ENCODE measurements at regions not wholly inside any gene's neighbourhood (a gene's known extent, or its start where the extent isn't known, plus 50 kb on each side); places are given as distances from the start of the nearest gene placed in this dataset.

DNA sequence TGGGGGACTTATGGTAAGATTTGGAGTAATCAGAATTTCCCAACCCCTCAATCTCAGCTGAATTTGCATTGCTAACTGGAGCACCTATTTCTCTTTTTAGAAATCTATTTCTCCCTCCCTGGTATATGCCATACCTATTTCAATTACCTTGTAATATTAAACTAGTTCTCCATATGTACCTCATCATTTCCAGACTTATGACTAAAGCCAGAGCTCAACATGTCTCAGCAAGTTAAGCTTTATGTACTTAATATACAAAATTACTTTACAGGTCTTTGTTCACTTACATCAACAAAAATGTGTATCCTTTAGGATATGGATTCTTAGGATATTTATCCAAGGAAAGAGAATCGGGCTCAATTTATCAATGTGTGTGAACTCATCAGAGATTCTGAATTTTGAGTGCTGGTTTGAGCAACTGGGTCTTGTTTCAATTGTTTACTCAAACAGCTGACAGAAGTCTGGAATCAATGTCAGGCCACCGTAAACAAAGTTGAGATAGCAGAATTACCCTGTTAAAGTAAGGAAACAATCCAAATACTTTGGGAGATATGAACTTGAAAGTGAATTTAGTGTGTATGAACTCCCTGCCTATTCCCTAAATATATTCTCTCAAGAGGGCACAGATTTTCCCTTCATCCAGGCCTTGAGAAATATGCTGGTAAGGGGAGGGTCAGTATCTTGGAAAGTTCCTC lies 199.6 kb downstream of the VEGFC start:
- H3K9me3 ChIP-seq (ENCODE audit: insufficient read depth, low read depth, low read length), result no peaks in the 10 kb centered on the region

DNA sequence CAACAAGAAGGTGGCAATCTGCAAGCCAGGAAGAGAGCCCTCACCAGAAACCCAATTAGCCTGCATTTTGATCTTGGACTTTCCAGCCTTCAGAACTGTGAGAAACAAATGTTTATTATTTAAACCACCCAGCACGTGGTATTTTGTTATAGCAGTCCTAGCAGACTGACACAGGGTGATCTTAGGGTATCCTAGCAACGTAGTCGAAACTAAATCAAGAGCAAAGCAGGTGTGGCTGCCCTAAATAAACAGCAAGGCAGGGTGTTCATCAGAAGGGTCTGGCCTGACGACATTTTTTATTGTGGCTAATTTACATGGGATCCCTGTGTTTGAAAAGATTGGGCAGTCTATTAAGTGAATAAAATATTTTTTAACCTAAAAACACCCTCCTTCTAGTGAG lies 198.8 kb downstream of the VEGFC start:
- no peak overlapping the region for H3K9ac ChIP-seq (ENCODE audit: low read length)
- no peak for DNase-seq

More for the DNA sequence above, 199.6 kb downstream of the VEGFC start:
- H3K4me2 ChIP-seq (ENCODE audit: low read length), result no peak overlapping the region
- H2AFZ ChIP-seq (ENCODE audit: insufficient read depth, low read length, poor library complexity), result no peak overlapping the region
- H3K9ac ChIP-seq (ENCODE audit: low read length), result no peak overlapping the region
- H3K27ac ChIP-seq (ENCODE audit: low read depth, low read length), result no peak overlapping the region
- H2BK5ac ChIP-seq (ENCODE audit: low read depth, low read length, poor library complexity), result no peak overlapping the region
- no peaks in the 10 kb centered on the region for H3K79me1 ChIP-seq (ENCODE audit: low read length)
- no peak overlapping the region for H3K18ac ChIP-seq (ENCODE audit: low read length)
- no peak overlapping the region for H3K23ac ChIP-seq (ENCODE audit: low read length)
- no peaks in the 10 kb centered on the region for H3K36me3 ChIP-seq (ENCODE audit: control insufficient read depth in 1 of 2, insufficient read depth in 2 of 2, low read length in 2 of 2)
- no peak overlapping the region for H2AK5ac ChIP-seq (ENCODE audit: low read length)
- H4K8ac ChIP-seq (ENCODE audit: low read depth, low read length), result no peak overlapping the region
- no peaks in the 10 kb centered on the region for H3K79me2 ChIP-seq (ENCODE audit: control insufficient read depth, insufficient read depth, low read length, poor library complexity)
- no peak overlapping the region for H4K12ac ChIP-seq (ENCODE audit: low read depth, low read length)
- WGBS (ENCODE audit: extremely low coverage, insufficient coverage, insufficient read length), result no CpG with 5 or more reads among the region's 2 CpGs
- DNase-seq, result no peak
- H2BK120ac ChIP-seq (ENCODE audit: insufficient read depth, low read length, poor library complexity), result no peak overlapping the region
- no peak overlapping the region for H3K4me3 ChIP-seq (ENCODE audit: low read depth, low read length)
- no peak overlapping the region for H4K91ac ChIP-seq (ENCODE audit: low read depth, low read length)
- H2BK12ac ChIP-seq (ENCODE audit: low read length), result no peak overlapping the region
- H3K27me3 ChIP-seq (ENCODE audit: insufficient read depth, low read length), result no peaks in the 10 kb centered on the region
- no peak overlapping the region for H3K14ac ChIP-seq (ENCODE audit: low read length)
- H3K4me1 ChIP-seq (ENCODE audit: control insufficient read depth in 1 of 2, insufficient read depth in 2 of 2, low read length in 2 of 2), result no peaks in the 10 kb centered on the region
- H3K4ac ChIP-seq (ENCODE audit: low read depth, low read length), result no peak overlapping the region

DNA sequence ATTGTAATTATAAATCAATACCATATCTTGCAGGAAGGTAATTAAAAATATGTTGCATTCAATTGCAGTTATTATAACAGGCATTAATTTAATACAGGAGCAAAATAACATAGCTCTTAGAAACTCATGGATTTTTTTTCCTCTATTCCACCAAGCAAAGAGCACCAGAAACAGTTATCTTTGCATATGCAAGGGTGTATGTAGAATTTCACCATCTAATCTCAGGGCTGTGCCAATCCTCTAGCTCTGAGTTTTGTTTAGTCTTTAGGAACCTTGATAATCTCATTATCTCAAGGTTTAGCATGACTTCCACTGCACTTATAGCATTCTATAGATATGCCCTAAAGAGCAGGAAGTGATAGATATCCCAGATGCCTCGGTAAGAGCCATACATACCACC lies 197.5 kb downstream of the VEGFC start:
- H3K36me3 ChIP-seq (ENCODE audit: control insufficient read depth in 1 of 2, insufficient read depth in 2 of 2, low read length in 2 of 2), result no peaks in the 10 kb centered on the region
- H2AFZ ChIP-seq (ENCODE audit: insufficient read depth, low read length, poor library complexity), result no peak overlapping the region
- no peak overlapping the region for H2BK5ac ChIP-seq (ENCODE audit: low read depth, low read length, poor library complexity)
- DNase-seq, result no peak
- no peak overlapping the region for H4K8ac ChIP-seq (ENCODE audit: low read depth, low read length)
- no peaks in the 10 kb centered on the region for H3K9me3 ChIP-seq (ENCODE audit: insufficient read depth, low read depth, low read length)
- no peak overlapping the region for H2AK5ac ChIP-seq (ENCODE audit: low read length)
- no peak overlapping the region for H3K27ac ChIP-seq (ENCODE audit: low read depth, low read length)
- H2BK12ac ChIP-seq (ENCODE audit: low read length), result no peak overlapping the region
- no peaks in the 10 kb centered on the region for H3K79me1 ChIP-seq (ENCODE audit: low read length)
- no peaks in the 10 kb centered on the region for H3K4me1 ChIP-seq (ENCODE audit: control insufficient read depth in 1 of 2, insufficient read depth in 2 of 2, low read length in 2 of 2)
- no peak overlapping the region for H3K18ac ChIP-seq (ENCODE audit: low read length)
- no CpG with 5 or more reads among the region's 1 CpG for WGBS (ENCODE audit: extremely low coverage, insufficient coverage, insufficient read length)
- no peak overlapping the region for H3K14ac ChIP-seq (ENCODE audit: low read length)
- H3K4ac ChIP-seq (ENCODE audit: low read depth, low read length), result no peak overlapping the region
- H3K23ac ChIP-seq (ENCODE audit: low read length), result no peak overlapping the region
- H3K4me3 ChIP-seq (ENCODE audit: low read depth, low read length), result no peak overlapping the region
- no peak overlapping the region for H4K91ac ChIP-seq (ENCODE audit: low read depth, low read length)
- no peaks in the 10 kb centered on the region for H3K79me2 ChIP-seq (ENCODE audit: control insufficient read depth, insufficient read depth, low read length, poor library complexity)
- H3K9ac ChIP-seq (ENCODE audit: low read length), result no peak overlapping the region
- no peak overlapping the region for H4K12ac ChIP-seq (ENCODE audit: low read depth, low read length)
- H2BK120ac ChIP-seq (ENCODE audit: insufficient read depth, low read length, poor library complexity), result no peak overlapping the region
- no peak overlapping the region for H3K4me2 ChIP-seq (ENCODE audit: low read length)
- H3K27me3 ChIP-seq (ENCODE audit: insufficient read depth, low read length), result no peaks in the 10 kb centered on the region

More for the DNA sequence above, 198.8 kb downstream of the VEGFC start:
- Histone ChIP-seq H3K4me2 (ENCODE audit: low read length) (no peak overlapping the region), H3K36me3 (ENCODE audit: control insufficient read depth in 1 of 2, insufficient read depth in 2 of 2, low read length in 2 of 2) (no peaks in the 10 kb centered on the region), H3K14ac (ENCODE audit: low read length) (no peak overlapping the region), H3K79me2 (ENCODE audit: control insufficient read depth, insufficient read depth, low read length, poor library complexity) (no peaks in the 10 kb centered on the region), H3K18ac (ENCODE audit: low read length) (no peak overlapping the region), H2AFZ (ENCODE audit: insufficient read depth, low read length, poor library complexity) (no peak overlapping the region), H3K79me1 (ENCODE audit: low read length) (no peaks in the 10 kb centered on the region), H3K4me3 (ENCODE audit: low read depth, low read length) (no peak overlapping the region), H3K9me3 (ENCODE audit: insufficient read depth, low read depth, low read length) (no peaks in the 10 kb centered on the region), H3K27ac (ENCODE audit: low read depth, low read length) (no peak overlapping the region), H4K91ac (ENCODE audit: low read depth, low read length) (no peak overlapping the region), H2BK5ac (ENCODE audit: low read depth, low read length, poor library complexity) (no peak overlapping the region), H4K12ac (ENCODE audit: low read depth, low read length) (no peak overlapping the region), H3K27me3 (ENCODE audit: insufficient read depth, low read length) (no peaks in the 10 kb centered on the region), H2AK5ac (ENCODE audit: low read length) (no peak overlapping the region), H4K8ac (ENCODE audit: low read depth, low read length) (no peak overlapping the region), H3K4ac (ENCODE audit: low read depth, low read length) (no peak overlapping the region), H3K23ac (ENCODE audit: low read length) (no peak overlapping the region), H3K4me1 (ENCODE audit: control insufficient read depth in 1 of 2, insufficient read depth in 2 of 2, low read length in 2 of 2) (no peaks in the 10 kb centered on the region), H2BK120ac (ENCODE audit: insufficient read depth, low read length, poor library complexity) (no peak overlapping the region), H2BK12ac (ENCODE audit: low read length) (no peak overlapping the region)
- no CpG with 5 or more reads among the region's 4 CpGs for WGBS (ENCODE audit: extremely low coverage, insufficient coverage, insufficient read length)

DNA sequence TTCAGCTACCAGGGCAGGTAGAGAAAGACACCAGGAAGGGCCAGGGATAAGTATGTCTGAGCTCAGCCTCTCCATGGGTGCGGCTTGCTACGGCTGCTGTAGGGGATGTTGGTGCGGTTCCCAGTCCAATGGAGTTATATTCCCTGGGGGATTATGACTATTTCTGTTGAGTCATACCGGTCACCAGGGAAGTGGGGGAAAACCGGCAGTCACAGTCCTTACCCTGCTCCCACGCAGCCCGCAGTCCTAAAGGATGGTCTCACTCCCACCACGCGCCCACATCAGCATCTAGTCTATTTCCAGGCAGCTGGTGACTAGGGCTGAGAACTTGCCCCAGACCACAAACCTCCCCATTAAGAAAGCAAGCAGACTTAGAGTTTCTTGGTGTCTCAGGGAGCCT lies 191.6 kb downstream of the VEGFC start:
- no peaks in the 10 kb centered on the region for H3K27me3 ChIP-seq (ENCODE audit: insufficient read depth, low read length)
- no peak overlapping the region for H2AFZ ChIP-seq (ENCODE audit: insufficient read depth, low read length, poor library complexity)
- H3K4me3 ChIP-seq (ENCODE audit: low read depth, low read length), result no peak overlapping the region
- no peak overlapping the region for H3K4ac ChIP-seq (ENCODE audit: low read depth, low read length)
- no peak overlapping the region for H2BK12ac ChIP-seq (ENCODE audit: low read length)
- no peak for DNase-seq
- no peak overlapping the region for H3K27ac ChIP-seq (ENCODE audit: low read depth, low read length)
- H3K4me2 ChIP-seq (ENCODE audit: low read length), result no peak overlapping the region
- H4K12ac ChIP-seq (ENCODE audit: low read depth, low read length), result no peak overlapping the region
- H3K36me3 ChIP-seq (ENCODE audit: control insufficient read depth in 1 of 2, insufficient read depth in 2 of 2, low read length in 2 of 2), result no peaks in the 10 kb centered on the region
- H3K23ac ChIP-seq (ENCODE audit: low read length), result no peak overlapping the region
- no peaks in the 10 kb centered on the region for H3K79me1 ChIP-seq (ENCODE audit: low read length)
- H2AK5ac ChIP-seq (ENCODE audit: low read length), result no peak overlapping the region
- no peaks in the 10 kb centered on the region for H3K4me1 ChIP-seq (ENCODE audit: control insufficient read depth in 1 of 2, insufficient read depth in 2 of 2, low read length in 2 of 2)
- no peak overlapping the region for H3K18ac ChIP-seq (ENCODE audit: low read length)
- H2BK120ac ChIP-seq (ENCODE audit: insufficient read depth, low read length, poor library complexity), result no peak overlapping the region
- no peak overlapping the region for H4K91ac ChIP-seq (ENCODE audit: low read depth, low read length)
- H3K9ac ChIP-seq (ENCODE audit: low read length), result no peak overlapping the region
- H3K9me3 ChIP-seq (ENCODE audit: insufficient read depth, low read depth, low read length), result no peaks in the 10 kb centered on the region
- no peaks in the 10 kb centered on the region for H3K79me2 ChIP-seq (ENCODE audit: control insufficient read depth, insufficient read depth, low read length, poor library complexity)
- no peak overlapping the region for H4K8ac ChIP-seq (ENCODE audit: low read depth, low read length)
- no peak overlapping the region for H3K14ac ChIP-seq (ENCODE audit: low read length)
- no peak overlapping the region for H2BK5ac ChIP-seq (ENCODE audit: low read depth, low read length, poor library complexity)
- no CpG with 5 or more reads among the region's 9 CpGs for WGBS (ENCODE audit: extremely low coverage, insufficient coverage, insufficient read length)
